H1 (cell line): ENCODE measurements at regions not wholly inside any gene's neighbourhood (a gene's known extent, or its start where the extent isn't known, plus 50 kb on each side); places are given as distances from the start of the nearest gene placed in this dataset.
"Not testable (repeated sequence)": the region's sequence is repeated elsewhere in the genome, so short reads cannot be mapped to it uniquely, and the experiment has no call there.

ENCODE experiments used
- CTCF ChIA-PET: fragments of 300-600 bp; sonication (Branson Sonifier 250); formaldehyde crosslinking; loops from one replicate; lab custom pipeline; 2021; ENCODE audit not compliant: partially characterized antibody; lab: Charles Lee
- POLR2A ChIA-PET: fragments of 300-600 bp; sonication (Branson Sonifier 250); formaldehyde crosslinking; loops from one replicate; lab custom pipeline; 2021; ENCODE audit warnings: inconsistent platforms; ENCODE audit not compliant: partially characterized antibody; lab: Charles Lee
- DNase-seq, 2 experiments: peaks; one replicate each; pipeline versions ENCODE4 v3.0.0 to v3.0.0-alpha.2; 2010 to 2022; ENCODE audit warnings: low spot score in 2 of 2, low read depth in 1 of 2, mixed read lengths in 1 of 2
- FAIRE-seq: peaks from 2 replicates; lab custom pipeline; 2011; peaks lifted over from hg19 to GRCh38; lab: Jason Lieb, UNC
- H2AFZ ChIP-seq: 2 replicates; pipeline ENCODE4 v1.8.1; 2012; ENCODE audit warnings: low read length, inconsistent platforms
- H2AK5ac ChIP-seq: 2 replicates; pipeline ENCODE4 v1.6.1; 2013; ENCODE audit warnings: low read depth, low read length
- H2BK120ac ChIP-seq: replicated peaks from 2 replicates; pipeline ENCODE3; 2013; ENCODE audit warnings: low read depth, low read length, inconsistent platforms
- H2BK12ac ChIP-seq: 2 replicates; pipeline ENCODE4 v1.6.1; 2013; ENCODE audit warnings: low read depth, low read length
- H2BK15ac ChIP-seq: 2 replicates; pipeline ENCODE4 v1.6.1; 2013; ENCODE audit warnings: low read length
- H2BK20ac ChIP-seq: 2 replicates; pipeline ENCODE4 v1.6.1; 2013; ENCODE audit warnings: low read length
- H2BK5ac ChIP-seq: 2 replicates; pipeline ENCODE4 v1.6.1; 2013; ENCODE audit warnings: low read depth, low read length
- H3K14ac ChIP-seq: 2 replicates; pipeline ENCODE4 v1.6.1; 2013; ENCODE audit warnings: inconsistent platforms; ENCODE audit not compliant: insufficient read length
- H3K18ac ChIP-seq: 2 replicates; pipeline ENCODE4 v1.6.1; 2013; ENCODE audit warnings: low read length; ENCODE audit errors: extremely low read depth
- H3K23ac ChIP-seq: 2 replicates; pipeline ENCODE4 v1.6.1; 2013; ENCODE audit warnings: inconsistent platforms; ENCODE audit not compliant: insufficient read length
- H3K23me2 ChIP-seq: 2 replicates; pipeline ENCODE4 v1.6.1; 2013; ENCODE audit warnings: low read depth, low read length
- H3K27ac ChIP-seq: 2 replicates; pipeline ENCODE4 v1.6.1; 2011; ENCODE audit warnings: low read depth, low read length, inconsistent platforms
- H3K27me3 ChIP-seq, 4 experiments: replicated peaks in 1 of 4; 1 replicate in 1 of 4; 2 replicates in 3 of 4; pipeline versions ENCODE4 v1.6.1 to v1.8.1; 2011 to 2013; ENCODE audit warnings: low read length in 3 of 4, mild to moderate bottlenecking in 3 of 4, inconsistent platforms in 2 of 4, mixed read lengths in 2 of 4, moderate library complexity in 1 of 4; ENCODE audit not compliant: control insufficient read depth in 3 of 4, insufficient read depth in 3 of 4; ENCODE audit errors: extremely low read depth in 1 of 4
- H3K36me3 ChIP-seq, 4 experiments: 2 replicates each; pipeline versions ENCODE4 v1.6.1 to v1.8.1; 2011 to 2013; ENCODE audit warnings: mild to moderate bottlenecking in 4 of 4, low read length in 3 of 4, moderate library complexity in 2 of 4, control low read depth in 1 of 4, inconsistent platforms in 1 of 4; ENCODE audit not compliant: insufficient read depth in 4 of 4, control insufficient read depth in 2 of 4
- H3K4ac ChIP-seq: replicated peaks from 2 replicates; pipeline ENCODE3; 2013; ENCODE audit warnings: low read length, low read depth, mixed read lengths, inconsistent platforms; ENCODE audit not compliant: insufficient read length
- H3K4me1 ChIP-seq, 4 experiments: replicated peaks in 1 of 4; 1 replicate in 1 of 4; 2 replicates in 3 of 4; pipeline versions ENCODE4 v1.6.1 to v1.8.1; 2011 to 2013; ENCODE audit warnings: low read length in 3 of 4, inconsistent platforms in 2 of 4, mixed read lengths in 1 of 4; ENCODE audit not compliant: insufficient read depth in 4 of 4, control insufficient read depth in 3 of 4
- H3K4me2 ChIP-seq, 2 experiments: 2 replicates each; pipeline versions ENCODE4 v1.6.1 to v1.8.1; 2011 to 2013; ENCODE audit warnings: low read depth in 2 of 2, low read length in 2 of 2, control low read depth in 1 of 2, inconsistent platforms in 1 of 2, mild to moderate bottlenecking in 1 of 2; ENCODE audit not compliant: insufficient read depth in 1 of 2
- H3K4me3 ChIP-seq, 4 experiments: fragments of 200-600, 300-600 bp in 1 of 4; sonication (generic), shearing (Covaris generic), sonication (Bioruptor Twin) in 1 of 4; 2 replicates each; pipeline versions ENCODE4 v1.5.1 to v1.8.1; 2011 to 2016; ENCODE audit warnings: low read length in 4 of 4, low read depth in 3 of 4, control low read depth in 2 of 4, inconsistent platforms in 2 of 4, mild to moderate bottlenecking in 2 of 4, mixed read lengths in 1 of 4, moderate library complexity in 1 of 4; ENCODE audit not compliant: insufficient read depth in 2 of 4; ENCODE audit errors: extremely low read depth in 1 of 4
- H3K56ac ChIP-seq: replicated peaks from 2 replicates; pipeline ENCODE3; 2013; ENCODE audit warnings: low read depth, mild to moderate bottlenecking, mixed read lengths, low read length, inconsistent platforms; ENCODE audit not compliant: insufficient read length
- H3K79me1 ChIP-seq: 2 replicates; pipeline ENCODE4 v1.6.1; 2013; ENCODE audit warnings: low read depth, low read length, control low read depth
- H3K79me2 ChIP-seq, 2 experiments: 2 replicates each; pipeline versions ENCODE4 v1.6.1 to v1.8.1; 2012 to 2013; ENCODE audit warnings: low read length in 2 of 2, mild to moderate bottlenecking in 2 of 2, inconsistent platforms in 1 of 2; ENCODE audit not compliant: insufficient read depth in 2 of 2, control insufficient read depth in 1 of 2
- H3K9ac ChIP-seq, 4 experiments: replicated peaks in 1 of 4; 1 replicate in 1 of 4; 2 replicates in 3 of 4; pipeline versions ENCODE4 v1.6.1 to v1.8.1; 2011 to 2013; ENCODE audit warnings: low read depth in 3 of 4, low read length in 3 of 4, control low read depth in 2 of 4, mild to moderate bottlenecking in 2 of 4, moderate library complexity in 2 of 4, inconsistent platforms in 1 of 4; ENCODE audit errors: extremely low read depth in 1 of 4
- H3K9me3 ChIP-seq, 2 experiments: 2 replicates each; pipeline versions ENCODE4 v1.6.1 to v1.8.1; 2012 to 2013; ENCODE audit warnings: mild to moderate bottlenecking in 2 of 2, moderate library complexity in 2 of 2, control low read depth in 1 of 2, inconsistent platforms in 1 of 2, low read depth in 1 of 2, low read length in 1 of 2, mixed read lengths in 1 of 2; ENCODE audit not compliant: insufficient read depth in 2 of 2
- H4K20me1 ChIP-seq, 2 experiments: replicated peaks in 1 of 2; 2 replicates each; pipeline versions ENCODE3 to v1.8.1; 2011 to 2013; ENCODE audit warnings: inconsistent platforms in 2 of 2, low read length in 2 of 2, mild to moderate bottlenecking in 1 of 2; ENCODE audit not compliant: insufficient read depth in 2 of 2, control insufficient read depth in 1 of 2
- H4K5ac ChIP-seq: 2 replicates; pipeline ENCODE4 v1.6.1; 2013; ENCODE audit warnings: low read length, low read depth, mixed read lengths, inconsistent platforms; ENCODE audit not compliant: insufficient read length
- H4K8ac ChIP-seq: 2 replicates; pipeline ENCODE4 v1.8.0; 2013; ENCODE audit warnings: mild to moderate bottlenecking, moderate library complexity, low read length, inconsistent platforms; ENCODE audit not compliant: insufficient read depth; ENCODE audit errors: extremely low read depth
- H4K91ac ChIP-seq: replicated peaks from 2 replicates; pipeline ENCODE3; 2013; ENCODE audit warnings: low read length, mixed read lengths, inconsistent platforms; ENCODE audit not compliant: insufficient read length
- WGBS, 2 experiments: shearing (Covaris generic) in 1 of 2; methylation state at CpG; one replicate each; pipeline versions ENCODE4 v1.1.6 to v1.1.7; 2013 to 2015; ENCODE audit warnings: low lambda C conversion rate in 2 of 2, mixed read lengths in 2 of 2, inconsistent platforms in 1 of 2, low coverage in 1 of 2, missing lambda C conversion rate in 1 of 2; ENCODE audit not compliant: insufficient replicate concordance in 2 of 2, insufficient coverage in 1 of 2, insufficient read length in 1 of 2; ENCODE audit errors: extremely low coverage in 1 of 2, missing lambda C conversion rate in 1 of 2; 5-methylcytosine and 5-hydroxymethylcytosine counted together

DNA sequence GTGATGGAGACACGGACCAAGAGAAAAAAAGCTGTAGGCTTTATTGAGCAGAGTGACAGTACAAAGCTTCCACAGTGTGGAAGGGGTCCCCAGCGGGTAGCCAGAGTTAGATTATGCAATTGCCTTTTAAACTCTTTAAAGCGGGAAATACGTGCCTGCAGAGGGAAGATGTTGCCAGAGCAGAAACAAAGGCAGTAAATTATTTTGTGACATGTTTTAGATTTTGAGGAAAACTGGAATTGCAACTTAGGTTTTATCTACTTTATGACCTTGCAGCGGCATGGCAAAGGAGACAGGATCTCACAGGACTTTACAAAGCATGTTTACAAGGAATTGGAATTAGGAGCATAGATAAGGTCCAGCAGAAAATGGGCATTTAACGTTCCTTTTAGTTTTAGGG, 54.5 kb upstream of the ST3GAL6 start:
- H4K91ac ChIP-seq, POLR2A ChIA-PET, H3K56ac ChIP-seq, H2BK15ac ChIP-seq, DNase-seq, H3K79me2 ChIP-seq, H2BK12ac ChIP-seq, H2BK5ac ChIP-seq, H3K4me3 ChIP-seq, H3K9ac ChIP-seq, H3K4me2 ChIP-seq, H3K79me1 ChIP-seq, H4K20me1 ChIP-seq, H3K9me3 ChIP-seq, H3K36me3 ChIP-seq, H3K4me1 ChIP-seq, H4K5ac ChIP-seq, H3K27me3 ChIP-seq, H2AK5ac ChIP-seq, H4K8ac ChIP-seq, H2BK120ac ChIP-seq, H3K23me2 ChIP-seq, H3K23ac ChIP-seq, H3K18ac ChIP-seq, H3K4ac ChIP-seq, FAIRE-seq, H2BK20ac ChIP-seq, H3K27ac ChIP-seq, H3K14ac ChIP-seq: not testable (repeated sequence)
- CTCF ChIA-PET = interaction anchor here (1.0 to 1.1 kb wide), 2 partner anchors 19 to 109 kb away, joined by 3 read pairs; no protein-coding TSS in a partner anchor
- 0 out of 2 replicates have a peak overlapping the region, but pooled peaks have one; percentile 34 for H2AFZ ChIP-seq
- WGBS, 2 experiments = 48% methylated on average over 6 of the region's 6 CpGs; no CpG with 5 or more reads in 1 of the 2 experiments
